ENCODE measurements at regions not wholly inside any gene's neighbourhood (a gene's known extent, or its start where the extent isn't known, plus 50 kb on each side); places are given as distances from the start of the nearest gene placed in this dataset.

DNA sequence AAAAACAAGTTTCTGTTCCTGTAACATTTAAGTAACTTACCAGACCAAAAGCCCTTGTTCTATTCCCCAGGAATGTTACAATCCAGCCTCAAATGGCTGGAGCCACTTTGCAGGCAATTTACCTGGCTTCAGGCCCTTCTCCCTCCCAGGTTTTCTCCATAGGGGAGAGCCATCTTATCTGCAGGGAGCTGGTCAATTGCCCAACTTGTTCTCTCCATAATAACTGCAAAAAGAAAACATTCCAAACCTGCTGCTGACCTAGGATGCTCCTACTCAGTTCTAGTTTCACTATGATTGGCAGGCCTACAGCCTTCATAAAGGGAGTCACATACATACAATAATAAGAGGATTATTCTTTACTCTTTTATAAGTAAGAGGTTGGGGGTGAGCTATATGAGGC is 670.7 kb downstream of the PCDH7 start:
- intact Hi-C loops (cut with micrococcal nuclease) = no loop called here
- no peak overlapping the region for H3K4me3 ChIP-seq (replicated peaks in 1 of 3; ENCODE audit: low read depth in 2 of 3, low read length in 3 of 3)

GRCh38 chr4:31391976-31392375 is 671.8 kb downstream of the PCDH7 start:
- no peaks in the 10 kb centered on the region for H3K36me3 Mint-ChIP-seq
- intact Hi-C loops (cut with micrococcal nuclease) = no loop called here
- no peaks in the 10 kb centered on the region for H3K27me3 ChIP-seq (ENCODE audit: control insufficient read depth in 2 of 2, insufficient read depth in 2 of 2, low read length in 2 of 2)
- H2AFZ ChIP-seq (ENCODE audit: insufficient read depth, low read depth, low read length, poor library complexity, severe bottlenecking) = no peak overlapping the region
- no peaks in the 10 kb centered on the region for H4K20me1 ChIP-seq (ENCODE audit: insufficient read depth, low read length)
- no peak overlapping the region for H3K4me3 Mint-ChIP-seq
- no peaks in the 10 kb centered on the region for H3K79me2 ChIP-seq (ENCODE audit: insufficient read depth, low read length)
- no peaks in the 10 kb centered on the region for H3K4me1 Mint-ChIP-seq
- no peak overlapping the region for H3K27ac Mint-ChIP-seq
- no peak overlapping the region for H3K4me2 ChIP-seq (replicated peaks; ENCODE audit: extremely low read depth, low read length, poor library complexity, severe bottlenecking)
- no peaks in the 10 kb centered on the region for H3K36me3 ChIP-seq (replicated peaks in 1 of 2; ENCODE audit: control insufficient read depth in 1 of 2, insufficient read depth in 2 of 2, low read length in 2 of 2)
- no peaks in the 10 kb centered on the region for H3K4me1 ChIP-seq (ENCODE audit: control insufficient read depth in 1 of 2, insufficient read depth in 2 of 2, low read length in 2 of 2)
- H3K9ac ChIP-seq (ENCODE audit: insufficient read depth, low read length, poor library complexity, severe bottlenecking) = no peak overlapping the region
- H3K27ac ChIP-seq (ENCODE audit: low read depth in 1 of 2, low read length in 2 of 2) = no peak overlapping the region
- no peak overlapping the region for H3K4me3 ChIP-seq (replicated peaks in 1 of 3; ENCODE audit: low read depth in 2 of 3, low read length in 3 of 3)
- no peaks in the 10 kb centered on the region for H3K27me3 Mint-ChIP-seq (ENCODE audit: low read depth in 3 of 3)
- no peak for DNase-seq
- TF ChIP-seq, protein P1, sequence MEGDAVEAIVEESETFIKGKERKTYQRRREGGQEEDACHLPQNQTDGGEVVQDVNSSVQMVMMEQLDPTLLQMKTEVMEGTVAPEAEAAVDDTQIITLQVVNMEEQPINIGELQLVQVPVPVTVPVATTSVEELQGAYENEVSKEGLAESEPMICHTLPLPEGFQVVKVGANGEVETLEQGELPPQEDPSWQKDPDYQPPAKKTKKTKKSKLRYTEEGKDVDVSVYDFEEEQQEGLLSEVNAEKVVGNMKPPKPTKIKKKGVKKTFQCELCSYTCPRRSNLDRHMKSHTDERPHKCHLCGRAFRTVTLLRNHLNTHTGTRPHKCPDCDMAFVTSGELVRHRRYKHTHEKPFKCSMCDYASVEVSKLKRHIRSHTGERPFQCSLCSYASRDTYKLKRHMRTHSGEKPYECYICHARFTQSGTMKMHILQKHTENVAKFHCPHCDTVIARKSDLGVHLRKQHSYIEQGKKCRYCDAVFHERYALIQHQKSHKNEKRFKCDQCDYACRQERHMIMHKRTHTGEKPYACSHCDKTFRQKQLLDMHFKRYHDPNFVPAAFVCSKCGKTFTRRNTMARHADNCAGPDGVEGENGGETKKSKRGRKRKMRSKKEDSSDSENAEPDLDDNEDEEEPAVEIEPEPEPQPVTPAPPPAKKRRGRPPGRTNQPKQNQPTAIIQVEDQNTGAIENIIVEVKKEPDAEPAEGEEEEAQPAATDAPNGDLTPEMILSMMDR (IDR thresholded peaks at IDR 0.05) = no peak
- H3K9me3 Mint-ChIP-seq = peaks cover 0 to 7% (median 1%) of the 10 kb centered on the region in 7 donors
- no peaks in the 10 kb centered on the region for H3K9me3 ChIP-seq (replicated peaks in 1 of 2; ENCODE audit: control insufficient read depth in 1 of 2, insufficient read depth in 1 of 2, low read length in 2 of 2)

More for the DNA sequence above, 670.7 kb downstream of the PCDH7 start:
- Histone ChIP-seq H2AFZ (ENCODE audit: insufficient read depth, low read depth, low read length, poor library complexity, severe bottlenecking) (no peak overlapping the region), H4K20me1 (ENCODE audit: insufficient read depth, low read length) (no peaks in the 10 kb centered on the region), H3K4me2 (replicated peaks; ENCODE audit: extremely low read depth, low read length, poor library complexity, severe bottlenecking) (no peak overlapping the region), H3K36me3 (replicated peaks in 1 of 2; ENCODE audit: control insufficient read depth in 1 of 2, insufficient read depth in 2 of 2, low read length in 2 of 2) (no peaks in the 10 kb centered on the region), H3K9me3 (replicated peaks in 1 of 2; ENCODE audit: control insufficient read depth in 1 of 2, insufficient read depth in 1 of 2, low read length in 2 of 2) (no peaks in the 10 kb centered on the region), H3K9ac (ENCODE audit: insufficient read depth, low read length, poor library complexity, severe bottlenecking) (no peak overlapping the region), H3K27me3 (ENCODE audit: control insufficient read depth in 2 of 2, insufficient read depth in 2 of 2, low read length in 2 of 2) (no peaks in the 10 kb centered on the region), H3K4me1 (ENCODE audit: control insufficient read depth in 1 of 2, insufficient read depth in 2 of 2, low read length in 2 of 2) (no peaks in the 10 kb centered on the region), H3K79me2 (ENCODE audit: insufficient read depth, low read length) (no peaks in the 10 kb centered on the region), H3K27ac (ENCODE audit: low read depth in 1 of 2, low read length in 2 of 2) (no peak overlapping the region)
- peaks cover 0 to 5% (median 1%) of the 10 kb centered on the region in 7 donors for H3K9me3 Mint-ChIP-seq
- no peaks in the 10 kb centered on the region for H3K4me1 Mint-ChIP-seq
- H3K4me3 Mint-ChIP-seq = no peak overlapping the region
- DNase-seq = no peak
- no peak overlapping the region for H3K27ac Mint-ChIP-seq
- no peaks in the 10 kb centered on the region for H3K36me3 Mint-ChIP-seq
- no peaks in the 10 kb centered on the region for H3K27me3 Mint-ChIP-seq (ENCODE audit: low read depth in 3 of 3)
- TF ChIP-seq, protein P1 (IDR thresholded peaks at IDR 0.05) = no peak
